ENCODE measurements at regions not wholly inside any gene's neighbourhood (a gene's known extent, or its start where the extent isn't known, plus 50 kb on each side); places are given as distances from the start of the nearest gene placed in this dataset.

GRCh38 chr11:45525393-45525792, 140.0 kb downstream of the CHST1 start:
- no peak for DNase-seq
- TF ChIP-seq EZH2 (IDR thresholded peaks at IDR 0.05; ENCODE audit: insufficient read depth, poor library complexity, severe bottlenecking) (no peak), EZH2phosphoT487 (IDR thresholded peaks at IDR 0.05; ENCODE audit: insufficient read depth, low read depth) (no peak)
- in situ Hi-C loops (cut with MboI), result no loop called here
- H3K4me3 ChIP-seq, result no peak overlapping the region
- no peaks in the 10 kb centered on the region for H4K20me1 ChIP-seq (ENCODE audit: insufficient read depth)
- no peak overlapping the region for H2AFZ ChIP-seq
- no peaks in the 10 kb centered on the region for H3K9me3 ChIP-seq (ENCODE audit: low read depth)
- H3F3A ChIP-seq (ENCODE audit: insufficient read depth), result no peaks in the 10 kb centered on the region
- no peaks in the 10 kb centered on the region for H3K9me2 ChIP-seq (ENCODE audit: insufficient read depth)
- no peaks in the 10 kb centered on the region for H3K4me1 ChIP-seq (ENCODE audit: insufficient read depth)
- H3K9ac ChIP-seq, result no peak overlapping the region
- H3K36me3 ChIP-seq (ENCODE audit: low read depth), result no peaks in the 10 kb centered on the region
- 17 to 18% methylated on average over 3 of the region's 3 CpGs for WGBS, 2 experiments (ENCODE audit: low coverage in 1 of 2, low lambda C conversion rate in 2 of 2, missing lambda C conversion rate in 2 of 2)
- no peak overlapping the region for H3K4me2 ChIP-seq (ENCODE audit: unreplicated experiment)
- no peak overlapping the region for H3K27ac ChIP-seq
- H3K79me2 ChIP-seq (ENCODE audit: insufficient read depth), result no peaks in the 10 kb centered on the region
- H3K27me3 ChIP-seq (replicated peaks; ENCODE audit: insufficient read depth), result no peaks in the 10 kb centered on the region

DNA sequence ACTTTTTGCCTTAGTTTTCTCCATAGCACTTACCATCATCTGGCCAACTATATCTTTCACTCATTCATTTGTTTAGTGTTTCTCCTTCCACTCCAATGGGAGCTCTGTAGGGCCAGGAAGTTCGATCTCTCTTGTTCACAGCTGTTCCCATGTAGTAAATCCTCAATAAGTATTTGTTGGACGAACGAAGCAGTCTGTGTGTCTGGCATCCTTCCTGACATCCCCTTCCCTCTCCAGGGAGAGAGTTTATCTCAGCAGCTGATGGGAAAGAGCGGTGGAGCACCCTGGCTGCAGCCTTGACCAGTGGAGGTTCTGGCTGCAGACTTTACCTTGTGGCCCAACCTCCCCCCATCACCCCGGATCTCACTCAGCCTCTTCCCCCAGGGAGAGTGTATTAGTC, 141.7 kb downstream of the CHST1 start:
- Histone ChIP-seq H3K9ac (no peak overlapping the region), H3K27ac (no peak overlapping the region), H3K4me3 (no peak overlapping the region), H3K9me3 (ENCODE audit: low read depth) (no peaks in the 10 kb centered on the region), H3F3A (ENCODE audit: insufficient read depth) (no peaks in the 10 kb centered on the region), H3K79me2 (ENCODE audit: insufficient read depth) (no peaks in the 10 kb centered on the region), H3K9me2 (ENCODE audit: insufficient read depth) (no peaks in the 10 kb centered on the region), H3K27me3 (replicated peaks; ENCODE audit: insufficient read depth) (no peaks in the 10 kb centered on the region), H2AFZ (no peak overlapping the region), H3K4me1 (ENCODE audit: insufficient read depth) (no peaks in the 10 kb centered on the region), H3K4me2 (ENCODE audit: unreplicated experiment) (no peak overlapping the region), H4K20me1 (ENCODE audit: insufficient read depth) (no peaks in the 10 kb centered on the region), H3K36me3 (ENCODE audit: low read depth) (no peaks in the 10 kb centered on the region)
- in situ Hi-C loops (cut with MboI), result no loop called here
- no peak for DNase-seq
- 8 to 15% methylated on average over 5 of the region's 5 CpGs for WGBS, 2 experiments (ENCODE audit: low coverage in 1 of 2, low lambda C conversion rate in 2 of 2, missing lambda C conversion rate in 2 of 2)
- TF ChIP-seq EZH2phosphoT487 (IDR thresholded peaks at IDR 0.05; ENCODE audit: insufficient read depth, low read depth) (no peak), EZH2 (IDR thresholded peaks at IDR 0.05; ENCODE audit: insufficient read depth, poor library complexity, severe bottlenecking) (no peak)

DNA sequence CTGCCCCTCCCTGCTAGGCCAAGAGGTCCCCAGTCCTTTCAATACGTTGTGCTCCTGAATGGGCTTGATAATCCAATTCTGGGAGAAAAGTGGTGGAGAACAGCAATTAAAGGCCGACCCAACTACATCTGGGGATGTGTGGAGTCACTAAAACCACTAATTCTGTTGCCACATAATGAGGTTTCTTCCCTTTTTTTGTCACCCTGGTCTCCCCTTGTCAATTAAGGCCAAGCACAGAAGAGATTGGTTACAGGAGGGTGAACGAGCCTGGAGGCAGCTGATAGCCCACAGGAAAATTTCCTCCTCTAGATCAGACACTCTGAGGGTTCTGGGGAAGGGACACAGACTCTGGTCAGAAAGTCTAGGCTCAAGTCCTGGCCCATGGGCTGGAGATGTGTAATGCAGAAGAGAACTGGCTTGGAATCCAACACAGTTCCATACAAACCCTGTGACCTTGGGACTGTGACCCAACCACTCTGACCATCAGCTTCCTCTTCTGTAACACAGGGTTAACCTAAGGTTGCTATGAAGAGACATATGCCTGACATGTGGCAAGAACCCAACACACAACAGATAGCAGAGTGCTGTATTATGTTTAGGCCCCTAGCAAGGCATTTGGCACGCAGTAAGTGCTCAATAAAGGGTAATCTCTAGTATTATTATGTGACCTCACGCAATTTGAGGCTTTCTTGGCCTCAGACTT, 146.4 kb downstream of the CHST1 start:
- no peak for DNase-seq
- Histone ChIP-seq H3K27ac (no peak overlapping the region), H4K20me1 (ENCODE audit: insufficient read depth) (no peaks in the 10 kb centered on the region), H3K9ac (no peak overlapping the region), H3K4me2 (ENCODE audit: unreplicated experiment) (no peak overlapping the region), H3K4me3 (no peak overlapping the region), H3K9me3 (ENCODE audit: low read depth) (no peaks in the 10 kb centered on the region), H3K4me1 (ENCODE audit: insufficient read depth) (no peaks in the 10 kb centered on the region), H3K27me3 (replicated peaks; ENCODE audit: insufficient read depth) (0 out of 2 replicates have a peak, but pooled peaks cover 3% of the 10 kb centered on the region), H3F3A (ENCODE audit: insufficient read depth) (no peaks in the 10 kb centered on the region), H2AFZ (no peak overlapping the region), H3K9me2 (ENCODE audit: insufficient read depth) (no peaks in the 10 kb centered on the region), H3K36me3 (ENCODE audit: low read depth) (no peaks in the 10 kb centered on the region), H3K79me2 (ENCODE audit: insufficient read depth) (no peaks in the 10 kb centered on the region)
- 12 to 15% methylated on average over 5 of the region's 5 CpGs for WGBS, 2 experiments (ENCODE audit: low coverage in 1 of 2, low lambda C conversion rate in 2 of 2, missing lambda C conversion rate in 2 of 2)
- no peak for TF ChIP-seq EZH2 (IDR thresholded peaks at IDR 0.05; ENCODE audit: insufficient read depth, poor library complexity, severe bottlenecking)
- TF ChIP-seq EZH2phosphoT487 (IDR thresholded peaks at IDR 0.05; ENCODE audit: insufficient read depth, low read depth), result no peak
- in situ Hi-C loops (cut with MboI), result no loop called here

DNA sequence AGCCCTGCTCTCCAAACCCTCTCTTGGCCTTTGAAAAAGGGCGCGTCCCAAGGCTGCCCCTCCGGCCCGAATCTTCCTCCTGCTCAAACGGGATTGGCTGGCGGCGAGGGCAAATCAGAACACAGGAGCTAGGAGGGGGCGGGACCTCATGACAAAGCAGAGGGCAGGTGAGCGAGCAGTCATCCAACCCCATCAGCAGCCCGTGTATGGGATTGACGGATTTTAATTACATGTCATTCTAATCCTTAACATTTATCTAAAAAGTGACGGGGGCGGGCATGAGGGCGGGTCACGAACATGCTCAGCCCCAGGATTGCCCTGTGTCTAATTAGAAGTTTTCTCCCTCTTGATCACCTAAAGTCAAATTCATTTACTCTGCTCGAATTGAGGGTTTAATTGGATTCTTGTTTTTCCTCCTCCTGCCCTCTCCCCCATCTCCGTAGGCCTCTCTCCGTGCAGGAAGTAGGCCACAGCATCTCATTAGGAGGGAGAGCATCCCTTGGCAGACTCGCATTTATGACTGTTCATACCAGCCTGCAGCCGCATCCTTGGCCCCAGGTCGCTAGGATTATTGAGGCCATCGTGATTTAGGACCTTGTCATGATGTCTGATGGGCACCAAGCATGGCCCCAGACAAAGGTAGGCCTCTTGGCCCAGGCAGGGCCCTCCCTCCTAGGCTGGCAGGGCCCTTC, 147.1 kb downstream of the CHST1 start:
- no peaks in the 10 kb centered on the region for H3K79me2 ChIP-seq (ENCODE audit: insufficient read depth)
- H3K36me3 ChIP-seq (ENCODE audit: low read depth), result no peaks in the 10 kb centered on the region
- H3F3A ChIP-seq (ENCODE audit: insufficient read depth), result no peaks in the 10 kb centered on the region
- no peaks in the 10 kb centered on the region for H3K9me2 ChIP-seq (ENCODE audit: insufficient read depth)
- H3K4me2 ChIP-seq (ENCODE audit: unreplicated experiment), result no peak overlapping the region
- no peak for DNase-seq
- TF ChIP-seq EZH2phosphoT487 (IDR thresholded peaks at IDR 0.05; ENCODE audit: insufficient read depth, low read depth) (no peak), EZH2 (IDR thresholded peaks at IDR 0.05; ENCODE audit: insufficient read depth, poor library complexity, severe bottlenecking) (no peak)
- no peaks in the 10 kb centered on the region for H3K9me3 ChIP-seq (ENCODE audit: low read depth)
- no peaks in the 10 kb centered on the region for H3K4me1 ChIP-seq (ENCODE audit: insufficient read depth)
- H4K20me1 ChIP-seq (ENCODE audit: insufficient read depth), result no peaks in the 10 kb centered on the region
- no peak overlapping the region for H2AFZ ChIP-seq
- no peak overlapping the region for H3K27ac ChIP-seq
- no peak overlapping the region for H3K4me3 ChIP-seq
- in situ Hi-C loops (cut with MboI), result no loop called here
- WGBS, 2 experiments (ENCODE audit: low coverage in 1 of 2, low lambda C conversion rate in 2 of 2, missing lambda C conversion rate in 2 of 2), result 56 to 60% methylated on average over 22 of the region's 22 CpGs
- 0 out of 2 replicates have a peak, but pooled peaks cover 3% of the 10 kb centered on the region for H3K27me3 ChIP-seq (replicated peaks; ENCODE audit: insufficient read depth)
- H3K9ac ChIP-seq, result no peak overlapping the region

Data from GM23248 (cell line).